Mesothelial cell of epicardium (in vitro differentiated cells): ENCODE measurements at regions not wholly inside any gene's neighbourhood (a gene's known extent, or its start where the extent isn't known, plus 50 kb on each side); places are given as distances from the start of the nearest gene placed in this dataset.
"Not testable (repeated sequence)": the region's sequence is repeated elsewhere in the genome, so short reads cannot be mapped to it uniquely, and the experiment has no call there.

ENCODE experiments used
- DNase-seq, 2 experiments: peaks; one replicate each; pipeline ENCODE4 v3.0.0; 2021; ENCODE audit warnings: low spot score in 2 of 2; ENCODE audit not compliant: unreplicated experiment in 2 of 2
- H3K27ac Mint-ChIP-seq: 2 replicates; pipeline ENCODE4 v1.8.0; 2021; ENCODE audit warnings: mixed read lengths
- H3K27me3 Mint-ChIP-seq: 2 replicates; pipeline ENCODE4 v1.8.0; 2021; ENCODE audit warnings: low read depth, mixed read lengths
- H3K36me3 Mint-ChIP-seq: 2 replicates; pipeline ENCODE4 v1.8.0; 2021; ENCODE audit warnings: mixed read lengths
- H3K4me1 Mint-ChIP-seq: 2 replicates; pipeline ENCODE4 v1.8.0; 2021; ENCODE audit warnings: mixed read lengths
- H3K4me3 Mint-ChIP-seq: 2 replicates; pipeline ENCODE4 v1.8.0; 2021; ENCODE audit warnings: mild to moderate bottlenecking, moderate library complexity, mixed read lengths
- H3K9me3 Mint-ChIP-seq: 2 replicates; pipeline ENCODE4 v1.8.0; 2021; ENCODE audit warnings: mixed read lengths
- CTCF ChIP-seq: fragments of 200-600 bp; sonication (generic); IDR thresholded peaks from one replicate; pipeline ENCODE4 v1.5.0; 2021; ENCODE audit warnings: antibody characterized with exemption; ENCODE audit not compliant: unreplicated experiment

- no peak overlapping the region for H3K4me3 Mint-ChIP-seq
- no peaks in the 10 kb centered on the region for H3K4me1 Mint-ChIP-seq
- no peak for DNase-seq
- H3K27me3 Mint-ChIP-seq: no peaks in the 10 kb centered on the region
- H3K27ac Mint-ChIP-seq: no peak overlapping the region
- no peaks in the 10 kb centered on the region for H3K36me3 Mint-ChIP-seq
- H3K9me3 Mint-ChIP-seq: peaks cover 19% of the 10 kb centered on the region
- TF ChIP-seq CTCF: no peak
These were observed 342.7 kb downstream of the GPD2 start for GRCh38 chr2:156778916-156779315.

- no peak overlapping the region for H3K4me3 Mint-ChIP-seq
- peaks cover 19% of the 10 kb centered on the region for H3K9me3 Mint-ChIP-seq
- H3K27ac Mint-ChIP-seq: no peak overlapping the region
- no peaks in the 10 kb centered on the region for H3K27me3 Mint-ChIP-seq
- TF ChIP-seq CTCF: no peak
- no peak for DNase-seq
- H3K36me3 Mint-ChIP-seq: no peaks in the 10 kb centered on the region
- no peaks in the 10 kb centered on the region for H3K4me1 Mint-ChIP-seq
These were observed 343.4 kb downstream of the GPD2 start for GRCh38 chr2:156779416-156780120.

- not testable (repeated sequence) for H3K4me1 Mint-ChIP-seq, H3K36me3 Mint-ChIP-seq, H3K4me3 Mint-ChIP-seq, H3K27me3 Mint-ChIP-seq, DNase-seq, H3K27ac Mint-ChIP-seq
- H3K9me3 Mint-ChIP-seq: peaks cover 14% of the 10 kb centered on the region
These were observed 345.5 kb downstream of the GPD2 start for GRCh38 chr2:156781677-156782076.

- no peak overlapping the region for H3K4me3 Mint-ChIP-seq
- peaks cover 11% of the 10 kb centered on the region for H3K9me3 Mint-ChIP-seq
- DNase-seq: no peak
- H3K36me3 Mint-ChIP-seq: no peaks in the 10 kb centered on the region
- H3K27ac Mint-ChIP-seq: no peak overlapping the region
- no peaks in the 10 kb centered on the region for H3K27me3 Mint-ChIP-seq
- no peak for TF ChIP-seq CTCF
- no peaks in the 10 kb centered on the region for H3K4me1 Mint-ChIP-seq
These were observed 348.0 kb downstream of the GPD2 start for GRCh38 chr2:156784020-156784701.

GRCh38 chr2:156787517-156787916 lies 351.3 kb downstream of the GPD2 start:
- Mint-ChIP-seq H3K36me3 (no peaks in the 10 kb centered on the region), H3K4me1 (no peaks in the 10 kb centered on the region), H3K27ac (no peak overlapping the region), H3K9me3 (no peaks in the 10 kb centered on the region), H3K27me3 (no peaks in the 10 kb centered on the region), H3K4me3 (no peak overlapping the region)
- DNase-seq: no peak
- no peak for TF ChIP-seq CTCF

GRCh38 chr2:156790343-156791037 lies 354.3 kb downstream of the GPD2 start:
- Mint-ChIP-seq H3K36me3 (no peaks in the 10 kb centered on the region), H3K27me3 (no peaks in the 10 kb centered on the region), H3K4me1 (no peaks in the 10 kb centered on the region), H3K4me3 (no peak overlapping the region), H3K27ac (no peak overlapping the region), H3K9me3 (no peaks in the 10 kb centered on the region)
- TF ChIP-seq CTCF: no peak
- no peak for DNase-seq
